Activated T-helper 17 cell treated with anti-CD3 and anti-CD28 coated beads, Interleukin-2, amount 50 U/mL, for 72 hours (primary cell): ENCODE measurements at regions not wholly inside any gene's neighbourhood (a gene's known extent, or its start where the extent isn't known, plus 50 kb on each side); places are given as distances from the start of the nearest gene placed in this dataset.
A peak's percentile ranks its signal among the peaks of the same experiment; 100 is the strongest.

Source experiments
- ATAC-seq: fragments of 150-1000 bp; cut with Tn5 transposase; replicated peaks from 2 replicates; pipeline ENCODE4 v1.10.0; 2021; ENCODE audit warnings: mild to moderate bottlenecking, moderate library complexity
- H3K27ac Mint-ChIP-seq: one replicate; pipeline ENCODE4 v1.8.0; 2022; ENCODE audit warnings: mixed read lengths
- H3K27me3 Mint-ChIP-seq: one replicate; pipeline ENCODE4 v1.8.0; 2022; ENCODE audit warnings: mixed read lengths
- H3K36me3 Mint-ChIP-seq: one replicate; pipeline ENCODE4 v1.8.0; 2022; ENCODE audit warnings: low read depth, mild to moderate bottlenecking, mixed read lengths
- H3K4me1 Mint-ChIP-seq: one replicate; pipeline ENCODE4 v1.8.0; 2022; ENCODE audit warnings: mixed read lengths
- H3K4me3 Mint-ChIP-seq: one replicate; pipeline ENCODE4 v1.8.0; 2022; ENCODE audit warnings: mild to moderate bottlenecking, mixed read lengths
- H3K9me3 Mint-ChIP-seq: one replicate; pipeline ENCODE4 v1.8.0; 2022; ENCODE audit warnings: mixed read lengths

DNA sequence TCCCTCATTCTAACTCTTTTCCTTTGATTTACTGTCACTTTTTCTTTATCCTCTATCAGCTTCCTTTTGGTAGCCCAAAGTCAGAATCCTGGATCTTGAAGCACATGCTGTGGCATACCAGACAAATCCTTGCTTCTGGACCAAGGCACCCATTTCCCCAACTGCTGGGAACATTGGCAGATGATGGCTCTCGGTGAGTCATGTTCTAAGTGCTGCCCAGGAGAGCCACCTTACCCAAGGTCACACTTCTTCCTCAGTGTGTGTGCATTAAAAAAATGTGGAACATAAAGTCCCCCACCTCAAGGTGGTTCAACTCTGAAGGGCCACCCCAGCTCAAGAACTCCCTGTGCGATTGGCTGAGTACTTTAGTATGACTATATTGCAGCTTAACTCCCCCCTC, 141.4 kb upstream of the PUM3 start:
- Mint-ChIP-seq H3K9me3 (no peaks in the 10 kb centered on the region), H3K4me1 (no peaks in the 10 kb centered on the region), H3K4me3 (no peak overlapping the region), H3K27me3 (peaks cover 17% of the 10 kb centered on the region), H3K36me3 (no peaks in the 10 kb centered on the region), H3K27ac (no peak overlapping the region)
- ATAC-seq, result no peak

DNA sequence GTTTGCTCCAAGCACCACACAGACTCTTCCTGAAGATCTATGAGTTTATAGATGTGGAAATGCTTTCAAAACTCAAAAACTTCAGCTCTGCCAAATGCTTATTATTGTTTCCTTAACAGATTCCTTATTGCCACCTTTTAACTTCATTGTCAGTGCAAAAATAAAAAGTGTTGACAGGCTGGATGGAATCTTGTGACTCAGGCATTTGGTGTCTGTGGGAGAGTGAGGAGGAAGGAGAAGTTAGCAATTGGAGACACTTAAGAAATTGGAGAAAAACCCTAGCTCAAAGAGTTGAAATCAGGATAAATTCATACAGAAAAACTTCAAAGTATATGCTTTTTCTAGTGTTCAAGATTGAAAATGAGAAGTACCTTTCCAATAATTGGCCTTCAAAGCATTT, 140.6 kb upstream of the PUM3 start:
- no peak overlapping the region for H3K4me3 Mint-ChIP-seq
- no peak overlapping the region for H3K27ac Mint-ChIP-seq
- H3K27me3 Mint-ChIP-seq, result peaks cover 14% of the 10 kb centered on the region
- H3K4me1 Mint-ChIP-seq, result no peaks in the 10 kb centered on the region
- H3K9me3 Mint-ChIP-seq, result no peaks in the 10 kb centered on the region
- H3K36me3 Mint-ChIP-seq, result no peaks in the 10 kb centered on the region
- no peak for ATAC-seq

DNA sequence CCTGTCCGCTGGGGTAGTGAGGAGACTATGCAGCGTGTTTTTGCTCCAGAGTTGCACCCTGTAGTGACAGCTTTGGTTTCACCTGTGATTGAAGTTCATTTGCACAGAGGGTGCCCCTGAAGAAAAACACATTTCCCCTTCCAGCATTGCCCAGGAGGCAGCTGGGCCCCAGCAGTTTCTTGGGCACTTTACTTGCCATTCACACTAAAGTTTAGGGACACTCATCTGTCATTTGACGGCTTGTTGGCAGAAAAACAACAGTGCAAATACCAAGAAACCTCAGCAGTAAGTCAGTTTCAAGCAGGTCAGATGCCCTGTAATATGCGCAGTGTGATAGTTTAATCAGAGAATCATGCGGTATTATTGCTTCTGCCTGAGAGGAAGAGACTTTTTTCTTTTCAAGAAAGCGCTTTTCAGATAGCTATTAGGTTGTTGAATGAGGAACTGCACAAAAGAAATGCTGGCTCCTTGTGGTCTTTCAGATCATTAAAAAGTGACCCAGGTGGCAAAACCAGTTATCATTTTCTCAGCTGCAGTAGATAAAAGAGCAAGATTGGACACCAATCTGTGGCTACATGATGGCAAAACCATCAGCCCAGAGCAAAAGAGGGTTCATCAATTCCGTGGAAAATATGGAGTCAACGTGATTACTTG, 136.2 kb upstream of the PUM3 start:
- H3K27ac Mint-ChIP-seq, result no peak overlapping the region
- ATAC-seq, result no peak
- no peaks in the 10 kb centered on the region for H3K9me3 Mint-ChIP-seq
- H3K27me3 Mint-ChIP-seq, result peaks cover 2% of the 10 kb centered on the region
- H3K4me1 Mint-ChIP-seq, result no peaks in the 10 kb centered on the region
- H3K36me3 Mint-ChIP-seq, result no peaks in the 10 kb centered on the region
- no peak overlapping the region for H3K4me3 Mint-ChIP-seq

DNA sequence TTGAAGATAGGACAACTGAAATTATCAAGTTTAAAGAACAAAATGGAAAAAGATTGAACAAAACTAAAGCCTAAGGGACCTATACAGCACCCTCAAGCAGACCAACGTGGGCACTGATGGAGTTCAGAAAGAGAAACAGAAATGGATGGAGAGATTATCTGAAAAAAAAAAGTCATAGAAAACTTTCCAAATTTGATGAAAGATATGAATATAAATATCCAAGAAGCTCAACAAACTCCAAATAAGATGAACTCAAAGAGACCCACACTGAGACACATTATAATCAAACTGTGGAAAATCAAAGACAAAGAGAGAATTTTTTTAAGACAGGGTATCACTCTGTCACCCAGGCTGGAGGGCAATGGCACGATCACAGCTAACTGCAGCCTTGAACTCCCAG, 128.6 kb upstream of the PUM3 start:
- Mint-ChIP-seq H3K36me3 (no peaks in the 10 kb centered on the region), H3K4me1 (no peaks in the 10 kb centered on the region), H3K27ac (no peak overlapping the region), H3K27me3 (peaks cover 18% of the 10 kb centered on the region), H3K9me3 (peaks cover 3% of the 10 kb centered on the region), H3K4me3 (no peak overlapping the region)
- no peak for ATAC-seq

DNA sequence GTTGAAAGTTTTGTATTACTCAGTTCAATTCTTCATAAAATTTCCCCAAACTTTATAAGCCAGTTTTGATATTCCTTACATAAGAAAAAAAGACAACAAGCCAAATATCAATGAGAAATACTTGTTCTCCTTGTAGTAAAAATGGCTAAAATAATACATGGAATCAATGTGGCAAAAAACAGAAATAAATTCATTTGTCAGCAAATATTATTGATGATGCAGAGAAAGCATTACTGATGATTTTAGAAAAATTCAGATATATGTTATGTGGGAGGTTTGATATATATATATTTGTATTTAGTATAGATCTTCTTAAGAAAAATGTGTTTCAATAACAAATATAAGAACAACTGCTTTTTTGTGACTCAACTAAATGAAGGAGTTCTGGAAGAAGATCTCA, 127.0 kb upstream of the PUM3 start:
- no peaks in the 10 kb centered on the region for H3K4me1 Mint-ChIP-seq
- H3K27me3 Mint-ChIP-seq, result peaks cover 18% of the 10 kb centered on the region
- no peak for ATAC-seq
- no peak overlapping the region for H3K27ac Mint-ChIP-seq
- H3K9me3 Mint-ChIP-seq, result peaks cover 3% of the 10 kb centered on the region
- no peaks in the 10 kb centered on the region for H3K36me3 Mint-ChIP-seq
- no peak overlapping the region for H3K4me3 Mint-ChIP-seq

DNA sequence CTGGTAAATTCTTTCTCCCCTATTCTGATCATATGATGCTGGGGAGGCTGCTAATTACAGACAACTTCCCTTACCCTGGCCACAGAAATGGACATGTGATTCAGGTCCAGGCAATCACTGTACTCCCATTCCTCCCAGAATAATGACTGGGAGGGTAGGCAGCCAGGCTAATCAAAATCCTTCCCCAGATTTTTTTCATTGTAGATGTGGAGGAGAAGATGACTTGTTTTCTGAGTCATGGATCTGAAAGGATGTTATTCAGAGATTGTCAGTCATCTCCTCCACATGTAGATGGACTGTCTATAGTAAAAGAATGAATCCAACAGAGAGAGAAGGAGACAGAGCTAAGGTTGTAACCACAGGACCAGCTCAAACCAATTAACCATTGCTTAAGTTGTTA, 123.9 kb upstream of the PUM3 start:
- Mint-ChIP-seq H3K9me3 (peaks cover 3% of the 10 kb centered on the region), H3K4me1 (no peaks in the 10 kb centered on the region), H3K27ac (no peak overlapping the region), H3K4me3 (no peak overlapping the region), H3K36me3 (no peaks in the 10 kb centered on the region), H3K27me3 (peaks cover 22% of the 10 kb centered on the region)
- peak; percentile 32 for ATAC-seq

DNA sequence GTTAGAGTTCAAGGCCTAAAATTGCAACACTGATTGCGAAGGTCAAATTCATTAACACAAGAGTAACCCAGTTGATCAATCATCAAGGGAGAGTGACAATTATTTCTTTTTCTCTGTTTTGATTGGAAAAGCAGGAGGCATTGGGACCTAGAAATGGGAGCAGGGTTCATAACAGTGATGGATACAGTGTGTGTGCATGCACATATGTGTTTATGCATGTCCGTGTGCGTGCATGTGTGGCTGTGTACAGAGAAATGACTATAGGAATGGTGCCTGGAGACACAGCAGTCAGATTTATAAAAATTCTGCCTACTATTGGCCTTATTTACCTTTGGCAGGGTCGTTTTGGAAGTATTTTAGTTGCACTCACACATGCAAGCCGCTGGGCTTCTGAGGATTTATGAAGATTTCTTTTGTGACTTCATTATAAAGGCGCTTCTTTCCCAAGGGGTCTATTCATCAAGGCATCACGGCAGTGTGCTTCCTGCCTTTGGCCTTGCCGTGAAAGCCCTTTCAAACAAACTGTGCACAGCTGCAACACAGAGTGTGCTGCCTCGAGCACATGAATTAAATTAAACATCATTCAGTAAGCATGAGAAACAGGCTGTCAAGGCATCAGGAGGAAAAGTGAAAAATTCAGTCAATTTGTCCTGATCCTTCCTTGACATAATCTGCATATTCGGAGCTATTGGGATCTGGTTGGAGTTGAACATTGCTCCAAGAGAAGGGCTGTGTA, 122.8 kb upstream of the PUM3 start:
- Mint-ChIP-seq H3K27ac (no peak overlapping the region), H3K36me3 (no peaks in the 10 kb centered on the region), H3K27me3 (peaks cover 25% of the 10 kb centered on the region), H3K4me3 (no peak overlapping the region), H3K9me3 (peaks cover 3% of the 10 kb centered on the region), H3K4me1 (no peaks in the 10 kb centered on the region)
- ATAC-seq, result no peak

DNA sequence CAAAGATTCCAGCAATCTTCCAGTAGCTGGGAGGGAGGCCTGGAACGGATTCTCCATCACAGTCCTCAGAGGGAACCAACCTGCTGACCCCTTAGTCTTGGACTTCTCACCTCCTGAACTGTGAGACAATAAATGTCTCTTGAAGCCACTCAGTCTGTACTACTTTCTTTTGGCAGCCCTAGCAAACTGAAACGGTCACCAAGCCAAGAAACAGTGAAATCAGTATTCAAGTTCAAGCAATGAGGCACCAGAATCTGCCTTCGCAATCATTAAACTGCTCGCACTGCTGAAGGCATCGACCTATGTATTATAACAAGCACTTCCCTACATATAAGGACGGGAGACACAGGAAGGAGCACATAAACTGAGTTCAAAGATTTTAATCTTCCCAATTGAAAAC, 120.6 kb upstream of the PUM3 start:
- ATAC-seq, result no peak
- Mint-ChIP-seq H3K27ac (no peak overlapping the region), H3K27me3 (peaks cover 14% of the 10 kb centered on the region), H3K36me3 (no peaks in the 10 kb centered on the region), H3K4me1 (no peaks in the 10 kb centered on the region), H3K4me3 (no peak overlapping the region), H3K9me3 (no peaks in the 10 kb centered on the region)

DNA sequence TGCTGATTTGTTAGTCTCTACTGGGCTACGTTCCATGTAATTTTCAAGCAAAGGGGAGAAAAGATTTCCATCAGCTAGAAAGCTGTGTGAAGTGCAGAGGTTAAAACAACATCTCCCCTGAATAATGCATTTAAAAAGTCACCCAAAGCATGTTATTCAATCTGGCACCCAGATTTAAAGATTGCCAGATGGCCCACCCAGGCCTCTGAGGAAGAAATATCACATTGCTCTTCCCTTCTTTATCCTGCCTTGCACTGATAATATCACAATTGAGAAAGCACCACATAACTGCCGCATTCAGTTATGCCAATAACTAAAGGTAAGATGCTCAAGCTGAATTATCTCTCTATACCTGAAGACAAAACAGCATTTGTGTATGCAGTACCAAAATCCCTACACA, 119.4 kb upstream of the PUM3 start:
- H3K27ac Mint-ChIP-seq, result no peak overlapping the region
- no peak for ATAC-seq
- peaks cover 12% of the 10 kb centered on the region for H3K27me3 Mint-ChIP-seq
- H3K4me3 Mint-ChIP-seq, result no peak overlapping the region
- H3K9me3 Mint-ChIP-seq, result no peaks in the 10 kb centered on the region
- H3K4me1 Mint-ChIP-seq, result no peaks in the 10 kb centered on the region
- no peaks in the 10 kb centered on the region for H3K36me3 Mint-ChIP-seq

DNA sequence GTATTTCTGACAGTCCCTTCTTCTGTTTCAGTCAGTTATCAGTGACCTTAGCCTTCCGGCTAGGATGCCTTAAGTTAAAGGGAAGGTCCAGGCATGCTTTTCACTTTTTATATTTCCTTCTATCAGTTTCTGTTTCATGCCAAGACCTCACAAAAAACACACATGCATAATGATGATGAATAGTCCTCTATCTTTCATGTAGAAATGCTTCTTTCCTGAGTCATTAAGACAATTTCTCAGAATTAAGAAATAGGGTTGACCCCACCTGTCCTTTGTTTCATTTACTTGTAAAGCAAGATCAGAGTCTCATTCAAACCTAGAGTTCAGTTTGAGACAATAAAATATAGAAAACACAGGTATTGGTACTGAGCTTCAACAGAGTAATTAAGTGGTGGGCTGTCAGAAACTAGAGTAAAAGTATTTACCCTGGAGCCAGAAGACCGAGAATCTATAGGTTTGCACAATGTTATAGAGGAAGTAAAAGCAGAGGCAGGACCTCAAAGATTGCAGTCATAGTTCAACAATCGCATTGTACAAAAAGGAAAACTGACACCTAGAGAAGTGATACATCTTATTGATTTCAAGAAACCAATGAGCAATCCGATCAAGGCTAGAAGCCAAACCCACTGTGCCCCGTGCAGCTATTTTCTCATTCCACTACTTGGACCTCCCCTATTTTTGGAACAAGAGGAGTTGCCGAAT, 118.7 kb upstream of the PUM3 start:
- Mint-ChIP-seq H3K9me3 (no peaks in the 10 kb centered on the region), H3K4me3 (no peak overlapping the region), H3K27me3 (peaks cover 15% of the 10 kb centered on the region), H3K27ac (no peak overlapping the region), H3K4me1 (no peaks in the 10 kb centered on the region), H3K36me3 (no peaks in the 10 kb centered on the region)
- ATAC-seq, result no peak

DNA sequence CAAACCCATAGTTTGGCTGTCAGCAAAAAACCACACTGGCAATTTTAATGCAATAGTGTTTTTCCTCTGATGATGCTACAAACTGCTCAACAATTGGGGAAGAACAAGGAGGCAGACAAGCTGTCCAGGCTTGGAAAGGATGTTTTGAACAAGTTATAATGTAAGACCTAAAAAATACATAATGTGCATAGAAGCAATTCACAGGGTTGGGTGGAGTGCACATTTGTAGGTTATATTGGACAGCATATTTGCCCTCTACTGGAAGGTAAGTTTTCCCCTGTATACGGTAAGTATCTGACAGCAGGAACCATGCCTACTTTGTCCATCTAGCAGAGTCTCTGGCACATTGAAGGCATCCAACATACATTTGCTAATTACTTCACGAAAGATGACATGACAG, 114.3 kb upstream of the PUM3 start:
- no peaks in the 10 kb centered on the region for H3K9me3 Mint-ChIP-seq
- H3K27ac Mint-ChIP-seq, result no peak overlapping the region
- H3K36me3 Mint-ChIP-seq, result no peaks in the 10 kb centered on the region
- no peak overlapping the region for H3K4me3 Mint-ChIP-seq
- no peak for ATAC-seq
- H3K27me3 Mint-ChIP-seq, result peaks cover 17% of the 10 kb centered on the region
- no peaks in the 10 kb centered on the region for H3K4me1 Mint-ChIP-seq

DNA sequence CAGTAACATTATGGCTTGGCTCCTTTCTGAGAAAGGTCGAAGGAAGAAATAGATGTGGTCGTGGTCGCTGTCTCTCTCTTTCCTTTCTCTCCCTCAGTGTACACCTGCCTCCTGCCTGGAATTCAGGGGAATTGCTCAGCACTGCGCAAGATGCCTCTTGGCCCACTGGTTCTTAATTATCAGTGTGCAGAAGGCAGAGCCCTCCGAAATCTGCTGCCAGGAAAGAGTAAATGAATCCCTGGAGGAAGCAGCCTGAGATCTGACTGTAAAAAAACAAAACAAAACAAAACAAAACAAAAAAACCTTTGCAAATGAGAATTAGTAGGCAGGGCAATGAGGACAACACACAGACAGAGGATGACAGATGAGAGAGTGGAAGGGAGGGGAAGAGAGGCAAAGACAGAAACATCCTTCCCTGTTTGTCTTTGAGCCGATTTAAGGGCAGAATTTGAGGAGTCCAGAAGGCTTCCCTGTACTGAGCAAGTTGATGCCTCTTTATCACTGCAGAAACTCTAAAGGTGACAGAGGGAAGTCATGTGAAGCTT, 113.8 kb upstream of the PUM3 start:
- no peak overlapping the region for H3K4me3 Mint-ChIP-seq
- ATAC-seq, result no peak
- no peaks in the 10 kb centered on the region for H3K9me3 Mint-ChIP-seq

DNA sequence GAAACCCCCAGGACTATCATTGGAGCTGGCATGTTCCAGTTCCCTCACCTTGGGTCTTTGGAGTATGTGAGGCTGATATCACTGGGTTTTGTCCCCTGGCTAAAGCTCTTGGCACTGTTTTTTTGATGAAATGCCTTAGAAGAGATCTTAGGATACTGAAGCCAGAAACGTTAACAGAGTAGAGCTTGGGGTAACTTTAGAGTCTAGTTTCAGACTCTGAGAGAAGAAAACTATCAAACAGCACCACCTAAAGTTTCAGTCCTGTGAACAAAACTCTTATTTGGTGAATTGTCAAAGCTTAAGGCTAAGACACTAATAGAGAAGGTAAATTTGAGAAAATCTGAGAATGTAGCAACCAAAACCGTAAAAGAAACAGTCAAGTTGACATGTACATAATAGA, 111.7 kb upstream of the PUM3 start:
- H3K4me1 Mint-ChIP-seq, result no peaks in the 10 kb centered on the region
- peaks cover 27% of the 10 kb centered on the region for H3K27me3 Mint-ChIP-seq
- no peaks in the 10 kb centered on the region for H3K36me3 Mint-ChIP-seq
- no peak overlapping the region for H3K27ac Mint-ChIP-seq
- ATAC-seq, result no peak
- no peaks in the 10 kb centered on the region for H3K9me3 Mint-ChIP-seq
- no peak overlapping the region for H3K4me3 Mint-ChIP-seq

More for the DNA sequence above, 113.8 kb upstream of the PUM3 start:
- no peaks in the 10 kb centered on the region for H3K4me1 Mint-ChIP-seq
- no peak overlapping the region for H3K27ac Mint-ChIP-seq
- H3K27me3 Mint-ChIP-seq, result peaks cover 21% of the 10 kb centered on the region
- H3K36me3 Mint-ChIP-seq, result no peaks in the 10 kb centered on the region

DNA sequence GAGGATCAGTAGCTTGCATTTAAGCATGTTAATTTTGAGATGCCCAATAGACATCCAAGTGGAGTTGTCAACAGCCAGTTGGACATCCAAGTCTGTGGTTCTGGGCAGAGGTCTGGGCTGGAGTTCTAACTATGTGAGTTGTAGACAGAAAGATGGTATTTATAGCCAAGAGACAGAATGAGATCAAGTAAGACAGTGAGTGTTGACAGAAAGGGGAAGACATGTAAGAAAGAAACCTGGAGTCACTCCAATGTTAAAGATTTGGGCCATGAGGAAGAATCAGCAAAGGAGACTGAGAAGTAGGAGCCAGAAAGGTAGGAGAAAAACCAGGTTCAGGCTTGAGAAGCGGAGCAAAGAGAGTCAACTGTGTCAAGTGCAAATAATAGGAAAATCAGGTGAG, 95.5 kb upstream of the PUM3 start:
- no peak overlapping the region for H3K27ac Mint-ChIP-seq
- peaks cover 3% of the 10 kb centered on the region for H3K9me3 Mint-ChIP-seq
- no peaks in the 10 kb centered on the region for H3K36me3 Mint-ChIP-seq
- H3K4me3 Mint-ChIP-seq, result no peak overlapping the region
- H3K27me3 Mint-ChIP-seq, result peaks cover 17% of the 10 kb centered on the region
- ATAC-seq, result no peak
- H3K4me1 Mint-ChIP-seq, result no peaks in the 10 kb centered on the region

DNA sequence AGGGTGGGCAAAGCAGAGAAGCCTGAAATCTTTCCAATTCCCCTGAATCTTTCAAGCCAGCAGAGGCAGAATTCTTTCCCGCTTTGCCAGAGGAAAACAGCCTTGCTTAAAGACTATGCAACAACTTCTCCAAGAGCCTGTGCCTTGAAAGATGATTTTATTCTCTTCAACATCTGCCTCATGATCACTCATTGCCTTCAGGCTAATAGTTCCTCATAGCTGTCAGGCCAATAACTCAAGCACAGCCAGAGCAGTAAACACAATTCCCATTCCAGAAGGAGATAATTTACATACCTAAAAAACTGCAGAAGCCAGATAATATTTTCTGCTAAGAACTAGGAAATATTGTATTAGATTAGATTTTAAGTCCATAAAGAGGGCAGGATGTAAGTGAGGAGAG, 92.3 kb upstream of the PUM3 start:
- no peak for ATAC-seq
- Mint-ChIP-seq H3K9me3 (no peaks in the 10 kb centered on the region), H3K27ac (no peak overlapping the region), H3K4me3 (no peak overlapping the region), H3K4me1 (no peaks in the 10 kb centered on the region), H3K27me3 (peaks cover 10% of the 10 kb centered on the region), H3K36me3 (no peaks in the 10 kb centered on the region)
